GM19438 (cell line): ENCODE measurements at regions not wholly inside any gene's neighbourhood (a gene's known extent, or its start where the extent isn't known, plus 50 kb on each side); places are given as distances from the start of the nearest gene placed in this dataset.

Experiments used
- ATAC-seq: cut with Tn5 transposase; IDR thresholded peaks from one replicate; pipeline ENCODE4 v1.9.1; 2021; ENCODE audit warnings: low read depth; ENCODE audit not compliant: unreplicated experiment

GRCh38 chr4:11004818-11005217 is 320.2 kb upstream of the CLNK start:
- no peak for ATAC-seq

- ATAC-seq = no peak
Measured at GRCh38 chr4:11002961-11003360, 318.4 kb upstream of the CLNK start.

GRCh38 chr4:10998846-10999245 is 314.3 kb upstream of the CLNK start:
- no peak for ATAC-seq

GRCh38 chr4:10984815-10985214 is 300.2 kb upstream of the CLNK start:
- ATAC-seq = no peak

- ATAC-seq = no peak
Measured at GRCh38 chr4:10983885-10984640, 299.5 kb upstream of the CLNK start.

- no peak for ATAC-seq
Measured at GRCh38 chr4:10983268-10983667, 298.7 kb upstream of the CLNK start.

GRCh38 chr4:10982305-10982704 is 297.7 kb upstream of the CLNK start:
- ATAC-seq = no peak

GRCh38 chr4:10981576-10981975 is 297.0 kb upstream of the CLNK start:
- no peak for ATAC-seq

GRCh38 chr4:10981096-10981495 is 296.5 kb upstream of the CLNK start:
- no peak for ATAC-seq

GRCh38 chr4:10979032-10979431 is 294.5 kb upstream of the CLNK start:
- no peak for ATAC-seq

- ATAC-seq = peak; percentile 85
Measured at GRCh38 chr4:10977534-10977933, 293.0 kb upstream of the CLNK start.

- ATAC-seq = no peak
Measured at GRCh38 chr4:10974371-10974770, 289.8 kb upstream of the CLNK start.

- no peak for ATAC-seq
Measured at GRCh38 chr4:10973686-10974085, 289.1 kb upstream of the CLNK start.

- no peak for ATAC-seq
Measured at GRCh38 chr4:10971800-10972401, 287.3 kb upstream of the CLNK start.

- no peak for ATAC-seq
Measured at GRCh38 chr4:10965196-10965595, 280.6 kb upstream of the CLNK start.

- no peak for ATAC-seq
Measured at GRCh38 chr4:10963958-10964703, 279.6 kb upstream of the CLNK start.

GRCh38 chr4:10963241-10963640 is 278.7 kb upstream of the CLNK start:
- no peak for ATAC-seq

GRCh38 chr4:10962246-10962645 is 277.7 kb upstream of the CLNK start:
- no peak for ATAC-seq

GRCh38 chr4:10960389-10960788 is 275.8 kb upstream of the CLNK start:
- ATAC-seq = no peak

GRCh38 chr4:10959586-10959985 is 275.0 kb upstream of the CLNK start:
- ATAC-seq = no peak

GRCh38 chr4:10958226-10958856 is 273.8 kb upstream of the CLNK start:
- no peak for ATAC-seq
